ENCODE measurements at regions not wholly inside any gene's neighbourhood (a gene's known extent, or its start where the extent isn't known, plus 50 kb on each side); places are given as distances from the start of the nearest gene placed in this dataset.

DNA sequence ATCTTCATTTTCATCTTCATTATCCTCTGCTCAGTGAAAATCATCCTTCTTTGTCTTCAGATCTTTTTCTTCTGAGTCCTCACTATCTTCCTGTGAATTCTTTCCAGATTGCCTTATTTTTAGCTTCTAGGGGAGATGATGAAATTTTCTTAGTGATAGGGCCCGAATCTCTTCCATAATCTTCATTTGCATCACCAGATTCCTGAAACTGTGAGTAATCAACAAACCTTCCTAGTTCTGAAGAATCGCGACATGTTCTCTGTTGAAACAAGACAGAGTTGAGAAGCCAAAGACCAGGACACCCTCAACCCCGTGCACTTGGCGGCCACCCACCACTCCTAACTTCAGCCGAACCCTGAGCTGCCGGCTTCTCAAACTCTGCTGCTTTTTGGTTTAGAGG lies 92.8 kb upstream of the CDC42BPA start:
- no peak for TF ChIP-seq EZH2 (IDR thresholded peaks at IDR 0.05; ENCODE audit: insufficient read depth, poor library complexity, severe bottlenecking)
- no peak for TF ChIP-seq EZH2phosphoT487 (IDR thresholded peaks at IDR 0.05; ENCODE audit: insufficient read depth, low read depth)
